ENCODE measurements at regions not wholly inside any gene's neighbourhood (a gene's known extent, or its start where the extent isn't known, plus 50 kb on each side); places are given as distances from the start of the nearest gene placed in this dataset.

DNA sequence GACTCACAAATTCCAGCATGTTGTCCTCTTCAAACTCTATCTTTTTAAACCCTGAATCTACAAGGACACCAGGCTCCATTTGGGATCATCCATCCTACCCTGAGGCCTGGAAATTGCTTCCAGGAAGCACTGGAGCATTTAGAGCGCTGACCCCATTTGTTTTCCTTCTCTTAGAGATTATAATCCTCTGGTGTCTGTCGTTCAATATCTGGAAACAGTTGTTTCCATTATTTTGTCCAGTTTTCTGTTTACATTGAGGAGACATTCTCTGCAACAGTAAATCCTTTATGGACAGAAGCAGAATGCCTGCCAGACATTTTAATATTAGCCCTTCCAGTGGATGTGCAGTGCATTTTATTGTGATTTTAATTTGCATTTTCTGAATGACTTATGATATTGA is 119.4 kb upstream of the MEOX2 start:
- ATAC-seq (replicated peaks in 1 of 2), result no peak
- no peak for DNase-seq
- Mint-ChIP-seq H3K4me3 (no peak overlapping the region), H3K9me3 (peaks cover 7 to 8% of the 10 kb centered on the region in 2 donors), H3K4me1 (ENCODE audit: low read depth) (no peaks in the 10 kb centered on the region), H3K36me3 (ENCODE audit: insufficient read depth in 2 of 2) (no peaks in the 10 kb centered on the region), H3K27ac (no peak overlapping the region), H3K27me3 (ENCODE audit: low read depth) (no peaks in the 10 kb centered on the region)

DNA sequence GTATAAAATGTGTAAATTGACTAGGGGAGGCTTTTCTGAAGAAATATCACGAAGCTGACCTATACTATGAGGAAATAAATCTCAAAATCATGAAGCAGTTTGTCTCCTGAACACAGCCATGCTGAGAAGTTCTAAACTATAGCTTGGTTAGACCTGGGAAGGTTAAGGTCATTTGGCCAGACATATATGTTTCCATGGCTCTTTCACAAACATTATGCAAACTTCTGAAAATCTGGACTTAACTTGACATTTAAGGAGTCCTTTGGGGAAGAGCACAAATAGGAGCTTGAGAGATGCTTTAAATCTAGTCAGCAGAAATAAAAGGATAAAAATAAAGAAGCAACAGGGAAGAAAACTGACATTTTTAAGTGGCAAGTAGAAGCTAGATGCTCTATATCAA is 115.9 kb upstream of the MEOX2 start:
- peaks cover 2 to 3% of the 10 kb centered on the region in 2 donors for H3K9me3 Mint-ChIP-seq
- DNase-seq, result no peak
- ATAC-seq (replicated peaks in 1 of 2), result no peak

DNA sequence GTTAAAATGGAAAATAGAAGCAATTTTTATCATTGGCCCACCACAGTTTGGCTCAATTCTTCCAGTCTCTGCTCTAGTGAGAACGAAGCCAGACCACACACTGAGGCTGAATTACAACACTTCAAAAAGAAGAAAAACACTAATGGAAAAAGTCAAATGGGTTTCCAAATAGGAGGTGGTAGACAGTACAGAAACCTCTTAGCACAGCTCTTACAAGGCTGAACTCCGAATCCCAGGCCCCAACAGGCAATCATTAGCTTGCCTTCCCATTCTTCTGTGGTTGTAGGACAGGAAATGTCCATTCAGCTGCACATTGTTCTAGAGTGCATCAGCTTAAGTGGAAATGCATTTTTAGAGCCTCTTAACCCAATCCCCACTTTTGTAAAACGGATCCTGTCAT is 115.1 kb upstream of the MEOX2 start:
- H3K27me3 Mint-ChIP-seq (ENCODE audit: low read depth), result no peaks in the 10 kb centered on the region
- H3K4me1 Mint-ChIP-seq (ENCODE audit: low read depth), result no peaks in the 10 kb centered on the region
- ATAC-seq (replicated peaks in 1 of 2), result no peak
- H3K9me3 Mint-ChIP-seq, result peaks cover 0 to 3% of the 10 kb centered on the region in 2 donors
- no peak overlapping the region for H3K27ac Mint-ChIP-seq
- no peaks in the 10 kb centered on the region for H3K36me3 Mint-ChIP-seq (ENCODE audit: insufficient read depth in 2 of 2)
- no peak overlapping the region for H3K4me3 Mint-ChIP-seq
- DNase-seq, result no peak

More for the DNA sequence above, 115.9 kb upstream of the MEOX2 start:
- Mint-ChIP-seq H3K36me3 (ENCODE audit: insufficient read depth in 2 of 2) (no peaks in the 10 kb centered on the region), H3K27me3 (ENCODE audit: low read depth) (no peaks in the 10 kb centered on the region), H3K27ac (no peak overlapping the region), H3K4me3 (no peak overlapping the region), H3K4me1 (ENCODE audit: low read depth) (no peaks in the 10 kb centered on the region)

DNA sequence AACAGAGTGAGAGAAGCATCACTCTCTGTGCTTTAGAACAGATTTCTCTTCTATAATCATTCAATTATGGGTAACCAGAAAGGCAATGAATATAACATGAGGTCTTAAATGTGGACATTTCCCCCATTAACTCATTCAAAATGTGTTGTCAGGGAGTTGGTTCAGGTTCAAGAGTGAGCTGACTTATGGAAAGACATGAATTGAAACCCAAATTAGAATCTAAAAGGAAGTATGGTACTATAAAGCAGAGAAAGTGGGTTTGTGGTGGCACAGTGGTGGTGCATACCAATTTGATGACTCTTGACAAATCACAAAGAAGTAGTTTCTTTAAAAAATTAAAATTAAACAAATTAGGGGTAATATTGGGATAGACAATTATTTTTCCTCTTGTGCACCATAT is 114.6 kb upstream of the MEOX2 start:
- H3K27me3 Mint-ChIP-seq (ENCODE audit: low read depth), result no peaks in the 10 kb centered on the region
- no peak for ATAC-seq (replicated peaks in 1 of 2)
- DNase-seq, result no peak
- no peak overlapping the region for H3K4me3 Mint-ChIP-seq
- H3K4me1 Mint-ChIP-seq (ENCODE audit: low read depth), result no peaks in the 10 kb centered on the region
- no peaks in the 10 kb centered on the region for H3K36me3 Mint-ChIP-seq (ENCODE audit: insufficient read depth in 2 of 2)
- peaks cover 0 to 3% of the 10 kb centered on the region in 2 donors for H3K9me3 Mint-ChIP-seq
- no peak overlapping the region for H3K27ac Mint-ChIP-seq

DNA sequence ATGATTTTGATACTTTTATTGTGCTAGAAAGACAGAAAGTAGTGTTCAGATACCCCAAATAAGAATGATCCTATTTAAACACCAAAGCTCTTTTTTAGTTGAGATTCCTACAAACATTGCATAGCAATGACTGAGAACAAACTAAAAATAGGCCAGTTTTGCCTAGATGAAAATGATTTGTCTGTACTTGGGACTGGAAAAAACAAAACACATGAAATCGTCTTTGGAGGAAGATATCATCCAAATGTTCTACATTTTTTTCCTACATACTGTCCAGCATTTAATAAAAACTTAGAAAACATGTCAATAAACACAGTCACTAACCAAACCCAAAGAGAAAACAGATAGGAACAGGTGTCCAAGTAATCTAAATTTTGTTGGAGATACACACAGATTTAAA is 111.6 kb upstream of the MEOX2 start:
- H3K4me1 Mint-ChIP-seq (ENCODE audit: low read depth), result no peaks in the 10 kb centered on the region
- ATAC-seq (replicated peaks in 1 of 2) (no peak), DNase-seq (no peak)
- H3K36me3 Mint-ChIP-seq (ENCODE audit: insufficient read depth in 2 of 2), result no peaks in the 10 kb centered on the region
- no peaks in the 10 kb centered on the region for H3K27me3 Mint-ChIP-seq (ENCODE audit: low read depth)
- H3K4me3 Mint-ChIP-seq, result no peak overlapping the region
- H3K27ac Mint-ChIP-seq, result no peak overlapping the region
- peaks cover 0 to 3% of the 10 kb centered on the region in 2 donors for H3K9me3 Mint-ChIP-seq

DNA sequence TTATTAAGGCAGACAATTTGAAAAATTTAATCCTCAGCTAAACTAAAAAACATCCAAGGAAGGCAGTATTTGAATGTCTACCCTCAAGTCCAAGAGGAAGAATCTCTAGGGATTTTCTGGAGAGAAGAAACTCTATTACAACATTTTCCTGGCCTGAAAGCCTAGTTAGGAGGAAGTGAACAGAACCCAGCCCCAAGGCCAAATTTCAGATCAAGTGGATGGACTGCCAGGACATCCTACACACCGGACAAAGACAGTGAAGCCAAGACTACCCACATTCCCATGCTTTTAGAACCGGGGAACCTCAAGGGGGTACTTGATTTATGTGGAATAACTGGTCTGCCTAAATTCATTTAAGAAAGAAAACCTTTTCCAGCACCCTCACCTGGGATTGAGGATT is 108.9 kb upstream of the MEOX2 start:
- Mint-ChIP-seq H3K4me1 (ENCODE audit: low read depth) (no peaks in the 10 kb centered on the region), H3K4me3 (no peak overlapping the region), H3K36me3 (ENCODE audit: insufficient read depth in 2 of 2) (no peaks in the 10 kb centered on the region), H3K9me3 (peaks cover 0 to 3% of the 10 kb centered on the region in 2 donors), H3K27me3 (ENCODE audit: low read depth) (no peaks in the 10 kb centered on the region), H3K27ac (no peak overlapping the region)
- DNase-seq (no peak), ATAC-seq (replicated peaks in 1 of 2) (no peak)

DNA sequence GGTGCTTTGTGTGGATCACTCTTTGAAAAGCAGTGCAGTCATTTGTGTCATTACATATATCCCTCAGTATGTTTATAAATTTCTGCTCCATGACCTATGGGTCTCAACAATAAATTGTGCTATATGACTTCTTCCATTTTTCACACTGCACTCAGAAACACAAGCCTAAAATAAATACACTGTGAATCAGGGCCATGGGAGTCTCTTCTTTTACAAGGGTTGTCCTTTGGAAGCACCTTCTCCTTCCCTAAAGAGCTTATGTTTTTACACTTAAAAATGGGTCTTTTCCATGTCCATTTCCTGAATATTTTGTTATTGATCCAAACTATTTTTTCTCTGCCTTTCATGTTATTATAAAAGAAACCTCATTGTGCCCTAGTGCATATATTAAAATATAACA is 108.3 kb upstream of the MEOX2 start:
- Mint-ChIP-seq H3K4me3 (no peak overlapping the region), H3K27ac (no peak overlapping the region), H3K4me1 (ENCODE audit: low read depth) (no peaks in the 10 kb centered on the region), H3K36me3 (ENCODE audit: insufficient read depth in 2 of 2) (no peaks in the 10 kb centered on the region), H3K27me3 (ENCODE audit: low read depth) (no peaks in the 10 kb centered on the region), H3K9me3 (peaks cover 0 to 1% of the 10 kb centered on the region in 2 donors)
- ATAC-seq (replicated peaks in 1 of 2) (no peak), DNase-seq (no peak)

DNA sequence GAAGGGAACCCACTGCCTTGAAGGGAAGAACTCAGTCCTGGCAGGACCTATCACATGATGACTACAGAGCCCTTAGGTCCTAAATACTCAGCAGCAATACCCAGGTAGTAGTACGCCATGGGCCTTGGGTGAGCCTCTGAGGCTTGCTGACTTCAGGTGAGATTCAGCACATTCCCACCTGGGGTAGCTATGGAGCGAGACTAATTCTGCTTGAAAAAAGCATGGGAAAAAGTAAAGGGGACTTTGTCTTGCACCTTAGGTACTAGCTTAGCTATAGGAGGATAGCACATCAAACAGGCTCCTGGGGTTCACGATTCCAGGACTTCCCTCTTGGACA is 98.2 kb upstream of the MEOX2 start:
- no peaks in the 10 kb centered on the region for H3K4me1 Mint-ChIP-seq (ENCODE audit: low read depth)
- H3K27ac Mint-ChIP-seq, result no peak overlapping the region
- H3K4me3 Mint-ChIP-seq, result no peak overlapping the region
- H3K9me3 Mint-ChIP-seq, result peaks cover 4 to 5% of the 10 kb centered on the region in 2 donors
- DNase-seq (no peak), ATAC-seq (replicated peaks in 1 of 2) (no peak)
- no peaks in the 10 kb centered on the region for H3K27me3 Mint-ChIP-seq (ENCODE audit: low read depth)
- H3K36me3 Mint-ChIP-seq (ENCODE audit: insufficient read depth in 2 of 2), result no peaks in the 10 kb centered on the region

DNA sequence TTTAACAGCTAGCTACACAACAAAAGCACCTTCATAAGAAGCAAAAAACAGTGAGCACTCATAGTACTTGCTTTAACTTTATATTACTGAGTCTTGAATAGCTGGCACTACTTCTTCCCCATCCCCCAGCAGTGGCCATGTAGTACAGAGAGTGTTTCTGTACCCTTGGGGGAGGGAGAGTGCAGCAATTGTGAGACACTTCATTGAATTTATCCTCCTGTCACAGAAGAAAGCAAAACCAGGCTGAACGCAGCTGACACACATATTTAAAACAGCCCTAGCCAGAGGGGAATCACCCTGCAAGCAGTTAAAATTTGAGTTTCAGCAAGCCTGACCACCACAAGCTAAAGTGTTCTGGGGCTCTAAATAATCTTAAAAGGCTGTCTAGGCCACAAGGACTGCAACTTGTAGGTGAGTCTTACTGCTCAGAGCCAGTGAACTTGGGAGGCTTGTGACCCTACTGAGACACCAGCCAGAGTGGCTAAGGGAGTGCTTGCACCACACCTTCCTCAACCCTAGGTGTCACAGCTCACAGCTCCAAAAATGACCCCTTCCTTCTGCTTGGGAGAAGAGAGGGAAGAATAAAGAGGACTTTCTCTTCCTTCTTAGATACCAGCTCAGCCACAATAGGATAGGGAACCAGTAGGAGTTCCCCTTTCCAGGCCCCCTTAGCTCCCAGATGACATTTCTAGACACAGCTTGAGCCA is 97.7 kb upstream of the MEOX2 start:
- Mint-ChIP-seq H3K4me1 (ENCODE audit: low read depth) (no peaks in the 10 kb centered on the region), H3K9me3 (peaks cover 4 to 5% of the 10 kb centered on the region in 2 donors), H3K27ac (no peak overlapping the region), H3K4me3 (no peak overlapping the region), H3K27me3 (ENCODE audit: low read depth) (no peaks in the 10 kb centered on the region), H3K36me3 (ENCODE audit: insufficient read depth in 2 of 2) (no peaks in the 10 kb centered on the region)
- ATAC-seq (replicated peaks in 1 of 2), result no peak
- no peak for DNase-seq

DNA sequence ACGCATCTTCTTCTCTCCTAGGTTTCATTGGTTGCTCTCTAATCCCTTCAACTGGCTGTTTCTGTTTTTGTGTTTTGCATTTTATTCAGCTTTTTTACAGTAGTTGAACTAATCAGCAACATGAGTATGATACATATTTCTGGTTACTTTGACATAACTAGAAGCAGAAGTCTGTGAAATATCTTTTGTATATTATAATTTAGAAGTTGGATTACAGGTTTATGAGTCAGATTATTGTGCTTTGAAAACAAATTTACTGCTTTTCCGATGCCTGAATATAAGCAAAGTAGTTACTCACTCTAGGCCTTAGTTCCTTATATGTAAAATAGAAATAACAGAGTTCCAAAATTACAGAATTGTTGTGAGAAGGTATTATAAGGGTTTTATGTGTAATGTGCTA is 96.2 kb upstream of the MEOX2 start:
- Mint-ChIP-seq H3K27me3 (ENCODE audit: low read depth) (no peaks in the 10 kb centered on the region), H3K4me3 (no peak overlapping the region), H3K4me1 (ENCODE audit: low read depth) (no peaks in the 10 kb centered on the region), H3K9me3 (peaks cover 2% of the 10 kb centered on the region in 2 donors), H3K27ac (no peak overlapping the region), H3K36me3 (ENCODE audit: insufficient read depth in 2 of 2) (no peaks in the 10 kb centered on the region)
- ATAC-seq (replicated peaks in 1 of 2) (no peak), DNase-seq (no peak)

DNA sequence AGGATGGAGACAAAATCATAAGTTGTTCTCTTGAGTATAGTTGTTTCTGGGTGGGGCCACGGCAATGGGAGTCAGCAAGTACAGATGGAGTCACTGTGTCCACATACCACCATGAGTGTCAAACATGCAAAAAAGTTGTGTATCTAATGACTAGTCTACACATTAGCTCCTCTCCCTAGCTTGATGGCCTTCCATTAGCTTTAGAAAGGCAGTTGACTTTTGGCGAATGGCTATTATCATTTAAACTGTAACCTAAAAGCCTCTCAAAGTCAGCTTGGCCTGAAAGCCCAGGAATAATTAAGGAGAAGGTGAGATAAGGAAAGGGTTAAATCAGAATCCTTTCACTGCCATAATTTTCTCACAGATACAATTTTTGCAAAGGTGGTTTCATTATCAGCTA is 95.5 kb upstream of the MEOX2 start:
- no peaks in the 10 kb centered on the region for H3K4me1 Mint-ChIP-seq (ENCODE audit: low read depth)
- DNase-seq (no peak), ATAC-seq (replicated peaks in 1 of 2) (no peak)
- H3K27ac Mint-ChIP-seq, result no peak overlapping the region
- H3K27me3 Mint-ChIP-seq (ENCODE audit: low read depth), result no peaks in the 10 kb centered on the region
- H3K36me3 Mint-ChIP-seq (ENCODE audit: insufficient read depth in 2 of 2), result no peaks in the 10 kb centered on the region
- peaks cover 0 to 2% of the 10 kb centered on the region in 2 donors for H3K9me3 Mint-ChIP-seq
- no peak overlapping the region for H3K4me3 Mint-ChIP-seq

DNA sequence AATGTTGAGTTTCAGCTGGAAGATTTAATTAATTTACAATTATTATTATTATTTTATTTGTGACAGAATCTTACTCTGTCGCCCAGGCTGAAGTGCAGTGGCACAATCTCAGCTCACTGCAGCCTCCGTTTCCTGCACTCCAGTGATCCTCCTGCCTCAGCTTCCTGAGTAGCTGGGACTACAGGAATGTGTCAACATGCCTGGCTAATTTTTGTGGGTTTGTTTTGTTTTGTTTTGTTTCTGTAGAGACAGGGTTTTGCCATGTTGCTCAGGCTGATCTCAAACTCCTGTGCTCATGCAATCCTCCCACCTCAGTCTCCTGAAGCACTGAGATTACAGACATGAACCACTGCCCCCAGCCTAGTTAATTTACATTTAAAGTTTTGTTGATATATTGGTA is 93.8 kb upstream of the MEOX2 start:
- Mint-ChIP-seq H3K27me3 (ENCODE audit: low read depth) (no peaks in the 10 kb centered on the region), H3K4me1 (ENCODE audit: low read depth) (no peaks in the 10 kb centered on the region)

DNA sequence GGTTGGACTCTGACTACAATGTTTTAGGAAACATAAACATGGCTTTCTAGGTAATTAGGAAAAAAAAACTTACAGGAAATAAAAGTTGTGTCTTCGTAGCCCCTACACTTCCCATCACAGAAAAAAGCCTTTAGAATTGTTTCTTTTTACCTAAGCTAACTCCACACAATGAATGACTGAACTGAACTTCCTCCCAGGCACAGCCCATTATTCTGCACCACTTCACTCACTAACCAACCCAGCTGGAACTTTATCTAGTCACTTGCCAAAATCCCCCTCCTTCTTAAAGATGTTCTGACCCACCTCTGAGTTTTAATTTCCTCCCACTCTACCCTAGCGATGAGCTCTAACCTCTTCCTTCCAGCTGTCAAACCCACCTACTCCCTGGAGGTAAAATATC is 91.7 kb upstream of the MEOX2 start:
- no peaks in the 10 kb centered on the region for H3K27me3 Mint-ChIP-seq (ENCODE audit: low read depth)
- no peaks in the 10 kb centered on the region for H3K36me3 Mint-ChIP-seq (ENCODE audit: insufficient read depth in 2 of 2)
- no peak for ATAC-seq (replicated peaks in 1 of 2)
- no peak overlapping the region for H3K4me3 Mint-ChIP-seq
- no peak overlapping the region for H3K27ac Mint-ChIP-seq
- no peak for DNase-seq
- H3K9me3 Mint-ChIP-seq, result peaks cover 1 to 2% of the 10 kb centered on the region in 2 donors
- H3K4me1 Mint-ChIP-seq (ENCODE audit: low read depth), result no peaks in the 10 kb centered on the region

More for the DNA sequence above, 93.8 kb upstream of the MEOX2 start:
- Mint-ChIP-seq H3K4me3 (no peak overlapping the region), H3K9me3 (peaks cover 0 to 2% of the 10 kb centered on the region in 2 donors), H3K27ac (no peak overlapping the region), H3K36me3 (ENCODE audit: insufficient read depth in 2 of 2) (no peaks in the 10 kb centered on the region)
- DNase-seq, result no peak
- ATAC-seq (replicated peaks in 1 of 2), result no peak

DNA sequence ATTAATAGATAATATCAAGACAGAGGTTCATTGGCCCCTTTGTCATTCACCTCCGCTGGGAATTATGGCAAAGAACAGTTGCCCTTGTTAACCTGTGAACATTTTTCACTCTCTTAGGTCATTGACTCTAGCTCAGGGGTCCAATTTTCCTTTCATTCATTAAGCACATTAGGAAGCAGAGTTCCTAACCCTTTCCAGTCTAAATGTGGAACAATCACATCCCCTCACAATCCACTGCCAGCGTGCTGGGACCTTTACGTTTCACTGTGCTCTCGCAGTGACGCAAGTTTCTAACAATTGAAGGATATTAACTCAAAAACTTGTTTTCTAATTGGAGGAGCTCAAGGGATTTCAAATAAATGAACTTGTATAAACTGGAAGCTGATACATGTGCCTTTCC is 79.3 kb upstream of the MEOX2 start:
- Mint-ChIP-seq H3K4me1 (ENCODE audit: low read depth) (no peaks in the 10 kb centered on the region), H3K36me3 (ENCODE audit: insufficient read depth in 2 of 2) (no peaks in the 10 kb centered on the region), H3K27ac (no peak overlapping the region), H3K9me3 (peaks cover 1 to 4% of the 10 kb centered on the region in 2 donors), H3K4me3 (no peak overlapping the region), H3K27me3 (ENCODE audit: low read depth) (no peaks in the 10 kb centered on the region)
- DNase-seq (no peak), ATAC-seq (replicated peaks in 1 of 2) (no peak)
